22Rv1 (cell line): ENCODE measurements at regions not wholly inside any gene's neighbourhood (a gene's known extent, or its start where the extent isn't known, plus 50 kb on each side); places are given as distances from the start of the nearest gene placed in this dataset.

ENCODE experiments used
- H3K27ac ChIP-seq: fragments of 450-650 bp; 2 replicates; pipeline ENCODE4 v1.5.1; 2017
- CTCF ChIP-seq: fragments of 450-650 bp; IDR thresholded peaks from 2 replicates; pipeline ENCODE4 v1.5.1; 2017; ENCODE audit warnings: mild to moderate bottlenecking
- ZFX ChIP-seq: fragments of 450-650 bp; IDR thresholded peaks from 2 replicates; pipeline ENCODE4 v1.6.1; 2017; ENCODE audit warnings: antibody characterized with exemption, borderline replicate concordance

GRCh38 chr7:101744588-101744987 lies 72.8 kb upstream of the CUX1 start:
- H3K27ac ChIP-seq = no peak overlapping the region

GRCh38 chr7:101746314-101746713 lies 71.1 kb upstream of the CUX1 start:
- TF ChIP-seq CTCF = no peak
- no peak for TF ChIP-seq ZFX
- no peak overlapping the region for H3K27ac ChIP-seq

More at GRCh38 chr7:101744588-101744987, 72.8 kb upstream of the CUX1 start:
- TF ChIP-seq ZFX (no peak), CTCF (no peak)

GRCh38 chr7:101747053-101747878 lies 70.2 kb upstream of the CUX1 start:
- TF ChIP-seq CTCF (no peak), ZFX (no peak)
- no peak overlapping the region for H3K27ac ChIP-seq

GRCh38 chr7:101747879-101748345 lies 69.5 kb upstream of the CUX1 start:
- TF ChIP-seq CTCF = no peak
- no peak for TF ChIP-seq ZFX
- H3K27ac ChIP-seq = no peak overlapping the region

- H3K27ac ChIP-seq = no peak overlapping the region
- no peak for TF ChIP-seq CTCF
- no peak for TF ChIP-seq ZFX
Measured at GRCh38 chr7:101749891-101750290, 67.5 kb upstream of the CUX1 start.

GRCh38 chr7:101753316-101753715 lies 64.1 kb upstream of the CUX1 start:
- no peak overlapping the region for H3K27ac ChIP-seq
- TF ChIP-seq CTCF = no peak
- no peak for TF ChIP-seq ZFX

- H3K27ac ChIP-seq = no peak overlapping the region
- no peak for TF ChIP-seq ZFX
- TF ChIP-seq CTCF = no peak
Measured at GRCh38 chr7:101754424-101755159, 62.8 kb upstream of the CUX1 start.
